ENCODE measurements at regions not wholly inside any gene's neighbourhood (a gene's known extent, or its start where the extent isn't known, plus 50 kb on each side); places are given as distances from the start of the nearest gene placed in this dataset.

DNA sequence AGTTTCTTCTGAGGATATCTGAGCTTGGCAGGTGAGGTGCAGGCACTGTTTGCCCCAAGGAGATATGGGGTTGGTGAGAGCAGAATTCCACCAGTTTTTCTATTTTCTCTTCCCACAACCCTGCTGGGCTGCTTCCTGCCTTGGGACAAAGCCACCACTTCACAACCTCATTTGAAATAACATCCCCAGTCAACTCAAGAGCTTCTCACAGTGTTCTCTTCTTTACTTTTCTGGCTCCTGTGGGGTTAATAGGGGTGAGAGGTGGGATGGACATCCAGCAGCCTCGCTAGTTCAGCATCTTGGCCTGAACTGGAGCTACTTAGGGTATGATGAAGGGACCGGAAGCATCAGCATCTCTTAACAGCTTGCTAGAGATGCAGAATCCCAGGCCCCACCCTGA lies 106.3 kb downstream of the SLC4A3 start:
- no peak for TF ChIP-seq CTCF (IDR thresholded peaks at IDR 0.05; ENCODE audit: extremely low read depth, insufficient read depth, missing control alignments)
- in situ Hi-C loops (cut with MboI; ENCODE audit: low pct_unique_long_range_greater_than_20kb, low sequenced_read_pairs, unreplicated experiment), result no loop called here
- DNase-seq (ENCODE audit: low spot score), result no peak

DNA sequence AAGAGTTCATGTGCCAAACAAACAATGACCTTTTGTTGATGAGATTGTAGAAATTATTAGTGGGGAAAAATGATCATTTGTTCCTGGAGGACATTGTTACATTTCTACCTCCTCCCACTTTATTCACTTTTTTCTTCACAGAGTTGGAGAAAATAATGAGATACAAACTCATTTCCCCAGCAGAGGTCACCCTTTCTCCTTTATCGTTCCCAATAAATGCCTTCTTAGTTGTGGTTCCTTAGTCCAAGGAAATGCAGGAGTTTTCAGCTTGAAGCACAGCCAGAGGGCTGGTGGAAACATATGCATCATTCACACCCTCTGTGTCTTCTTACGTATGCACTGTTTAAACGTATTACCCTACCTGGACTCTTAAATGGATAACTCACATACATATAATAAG lies 108.8 kb downstream of the SLC4A3 start:
- peak; percentile 38 for DNase-seq (ENCODE audit: low spot score)
- in situ Hi-C loops (cut with MboI; ENCODE audit: low pct_unique_long_range_greater_than_20kb, low sequenced_read_pairs, unreplicated experiment), result no loop called here
- peak; percentile 47 for TF ChIP-seq CTCF (IDR thresholded peaks at IDR 0.05; ENCODE audit: extremely low read depth, insufficient read depth, missing control alignments)

- in situ Hi-C loops (cut with MboI; ENCODE audit: low pct_unique_long_range_greater_than_20kb, low sequenced_read_pairs, unreplicated experiment), result no loop called here
- peak; percentile 26 for TF ChIP-seq CTCF (IDR thresholded peaks at IDR 0.05; ENCODE audit: extremely low read depth, insufficient read depth, missing control alignments)
- DNase-seq (ENCODE audit: low spot score), result no peak
These were observed 109.9 kb downstream of the SLC4A3 start for GRCh38 chr2:219737270-219737691.

DNA sequence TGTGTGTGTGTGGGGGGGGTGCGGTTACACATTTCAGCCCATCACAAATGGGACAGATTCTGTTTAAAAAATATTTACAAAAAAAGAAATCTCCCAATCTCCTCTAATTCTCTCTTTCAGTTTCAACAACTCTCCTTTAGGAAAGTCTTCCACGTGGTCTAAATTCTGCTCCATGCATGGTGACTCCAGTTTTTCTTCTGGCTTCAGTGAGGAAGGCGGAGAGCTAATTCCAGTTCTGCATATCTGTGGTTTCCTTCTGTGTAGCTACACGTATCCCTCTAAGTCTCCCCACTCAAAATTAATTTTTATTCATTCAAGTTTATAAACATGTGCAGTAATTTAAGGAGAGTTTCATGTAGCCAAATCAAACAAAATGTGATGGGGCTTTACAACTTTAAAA lies 111.6 kb downstream of the SLC4A3 start:
- TF ChIP-seq CTCF (IDR thresholded peaks at IDR 0.05; ENCODE audit: extremely low read depth, insufficient read depth, missing control alignments), result no peak
- DNase-seq (ENCODE audit: low spot score), result no peak
- in situ Hi-C loops (cut with MboI; ENCODE audit: low pct_unique_long_range_greater_than_20kb, low sequenced_read_pairs, unreplicated experiment), result no loop called here

DNA sequence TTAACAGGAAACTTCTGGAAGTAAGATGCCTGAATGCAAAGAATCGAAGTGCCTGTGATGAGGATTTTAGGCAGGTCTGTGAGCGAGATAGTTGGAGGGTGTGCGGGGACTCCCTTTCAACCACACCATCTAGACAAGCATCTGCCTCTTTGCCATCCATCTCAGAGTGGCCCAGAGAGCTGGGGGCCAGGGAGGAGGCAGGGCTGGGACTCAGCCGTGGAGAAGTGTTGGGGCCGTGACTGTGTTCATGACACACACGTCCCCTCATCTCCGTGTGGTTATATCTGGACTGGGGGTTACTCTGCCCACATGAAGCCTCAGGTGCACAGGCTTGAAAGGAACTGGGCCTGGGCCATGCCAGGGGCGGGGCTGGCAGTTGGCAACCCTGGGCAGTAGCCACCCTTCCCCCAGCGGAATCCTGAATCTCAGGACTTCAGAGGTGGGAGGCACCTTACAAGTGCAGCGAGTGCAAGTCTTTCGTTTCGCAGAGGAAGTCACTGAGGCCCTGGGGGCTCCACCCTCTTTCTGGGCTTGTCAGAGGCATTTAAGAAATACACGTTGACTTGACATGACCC lies 112.5 kb downstream of the SLC4A3 start:
- in situ Hi-C loops (cut with MboI; ENCODE audit: low pct_unique_long_range_greater_than_20kb, low sequenced_read_pairs, unreplicated experiment), result no loop called here
- no peak for DNase-seq (ENCODE audit: low spot score)
- no peak for TF ChIP-seq CTCF (IDR thresholded peaks at IDR 0.05; ENCODE audit: extremely low read depth, insufficient read depth, missing control alignments)

- no peak for TF ChIP-seq CTCF (IDR thresholded peaks at IDR 0.05; ENCODE audit: extremely low read depth, insufficient read depth, missing control alignments)
- no peak for DNase-seq (ENCODE audit: low spot score)
- in situ Hi-C loops (cut with MboI; ENCODE audit: low pct_unique_long_range_greater_than_20kb, low sequenced_read_pairs, unreplicated experiment), result no loop called here
These were observed 116.1 kb downstream of the SLC4A3 start for GRCh38 chr2:219743548-219743947.

DNA sequence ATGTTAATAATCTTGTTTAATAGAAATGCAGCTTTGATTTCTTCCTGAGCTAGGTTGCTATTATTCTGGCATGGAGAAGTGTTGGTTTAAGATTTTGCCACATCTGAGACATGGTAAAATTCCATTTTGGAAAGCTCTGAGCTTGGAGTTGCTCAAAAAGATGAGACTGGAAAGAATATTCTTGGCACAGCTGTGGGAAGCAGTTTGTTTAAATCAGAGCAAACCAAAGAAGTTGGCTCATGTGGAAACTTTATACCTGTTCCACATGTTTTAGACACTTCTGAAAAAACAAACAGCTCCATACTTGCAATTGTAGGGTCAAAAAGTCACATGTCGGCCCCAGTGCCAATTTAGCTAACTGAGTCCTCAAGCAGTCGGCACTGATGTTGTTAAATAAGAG lies 116.6 kb downstream of the SLC4A3 start:
- no peak for DNase-seq (ENCODE audit: low spot score)
- no peak for TF ChIP-seq CTCF (IDR thresholded peaks at IDR 0.05; ENCODE audit: extremely low read depth, insufficient read depth, missing control alignments)
- in situ Hi-C loops (cut with MboI; ENCODE audit: low pct_unique_long_range_greater_than_20kb, low sequenced_read_pairs, unreplicated experiment), result no loop called here
